Choroid plexus epithelial cell (primary cell): ENCODE measurements at regions not wholly inside any gene's neighbourhood (a gene's known extent, or its start where the extent isn't known, plus 50 kb on each side); places are given as distances from the start of the nearest gene placed in this dataset.

Source experiments
- DNase-seq: peaks from one replicate; pipeline ENCODE4 v3.0.0-alpha.2; 2010; ENCODE audit warnings: low read depth
- H3K4me3 ChIP-seq: 2 replicates; pipeline ENCODE4 v1.5.1; 2011; ENCODE audit warnings: low read depth, mild to moderate bottlenecking, control low read depth, low read length, moderate library complexity
- CTCF ChIP-seq: conservative IDR thresholded peaks from 2 replicates; pipeline ENCODE4 v1.5.1; 2011; ENCODE audit warnings: low read depth, mild to moderate bottlenecking, control low read depth, inconsistent platforms, low read length, moderate library complexity

GRCh38 chr2:215882689-215883088 lies 130.7 kb downstream of the MREG start:
- DNase-seq: no peak
- no peak for TF ChIP-seq CTCF

GRCh38 chr2:215881582-215881981 lies 131.8 kb downstream of the MREG start:
- no peak overlapping the region for H3K4me3 ChIP-seq
- DNase-seq: no peak
- no peak for TF ChIP-seq CTCF

More at GRCh38 chr2:215882689-215883088, 130.7 kb downstream of the MREG start:
- H3K4me3 ChIP-seq: no peak overlapping the region

GRCh38 chr2:215880970-215881369 lies 132.4 kb downstream of the MREG start:
- no peak for TF ChIP-seq CTCF
- DNase-seq: peak; percentile 50
- no peak overlapping the region for H3K4me3 ChIP-seq

DNA sequence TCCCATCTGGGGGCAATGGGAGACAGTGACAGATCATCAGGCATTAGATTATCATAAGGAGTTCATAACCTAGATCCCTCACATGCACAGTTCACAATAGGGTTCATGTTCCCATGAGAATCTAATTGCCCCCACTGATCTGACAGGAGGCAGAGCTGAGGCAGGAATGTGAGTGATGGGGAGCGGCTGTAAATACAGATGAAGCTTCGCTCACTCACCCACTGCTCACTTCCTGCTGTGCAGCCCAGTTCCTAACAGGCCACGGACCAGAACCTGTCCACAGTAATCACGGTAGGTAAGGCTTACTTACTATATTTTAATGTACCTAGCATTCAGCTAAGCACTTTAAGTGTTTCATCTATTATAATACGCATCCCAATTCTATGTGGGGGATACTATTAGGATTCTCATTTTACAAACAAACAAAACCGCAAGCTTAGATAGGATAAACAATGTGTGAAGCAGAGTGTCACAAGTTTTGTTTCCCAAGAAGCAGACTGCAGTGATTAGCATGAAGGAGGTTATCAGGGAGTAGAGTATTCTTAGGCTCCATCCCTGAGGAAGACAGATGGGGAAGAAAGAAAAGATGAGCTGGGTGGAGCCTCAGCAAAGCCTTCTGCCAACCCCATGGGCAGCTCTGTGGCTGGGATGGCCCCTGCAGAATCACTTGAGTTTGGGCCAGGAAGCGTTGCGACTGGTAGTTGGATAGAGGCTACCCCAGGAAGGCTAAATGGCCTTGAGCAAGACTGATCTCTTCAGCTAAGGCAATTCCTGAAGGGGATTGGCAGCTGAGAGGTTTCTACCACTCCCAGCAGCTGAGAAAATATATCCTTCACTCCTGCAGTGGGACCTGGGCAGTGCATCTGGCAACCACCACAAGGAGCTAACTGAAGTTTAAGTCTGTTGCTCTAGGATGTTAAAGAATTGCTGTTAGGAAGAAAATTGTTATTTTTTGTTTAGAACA lies 133.1 kb downstream of the MREG start:
- no peak overlapping the region for H3K4me3 ChIP-seq
- TF ChIP-seq CTCF: no peak
- DNase-seq: peak; percentile 46

DNA sequence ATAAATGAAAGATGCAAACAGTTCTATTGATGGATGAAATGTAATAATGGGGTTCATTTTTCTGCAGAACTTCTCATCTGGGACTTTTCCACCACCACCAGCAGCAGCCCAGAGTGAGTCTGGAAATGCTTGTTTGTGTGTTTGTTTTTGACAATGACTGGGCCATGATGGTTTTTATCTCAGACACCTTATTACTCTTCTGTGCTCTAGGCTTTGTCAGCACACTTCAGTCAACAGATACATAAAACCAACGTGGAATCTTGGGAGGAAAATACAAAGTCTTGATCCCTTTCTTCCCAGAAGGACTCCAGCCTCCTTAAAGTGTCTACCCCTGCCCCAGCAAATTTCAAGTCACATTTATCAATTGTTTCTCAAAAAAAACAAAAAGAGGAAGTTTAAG lies 134.0 kb downstream of the MREG start:
- no peak for DNase-seq
- no peak for TF ChIP-seq CTCF
- H3K4me3 ChIP-seq: no peak overlapping the region

GRCh38 chr2:215878476-215879063 lies 134.8 kb downstream of the MREG start:
- no peak overlapping the region for H3K4me3 ChIP-seq
- TF ChIP-seq CTCF: no peak
- peak; percentile 61 for DNase-seq
